Panc1 (cell line): ENCODE measurements at regions not wholly inside any gene's neighbourhood (a gene's known extent, or its start where the extent isn't known, plus 50 kb on each side); places are given as distances from the start of the nearest gene placed in this dataset.

Experiments
- SIN3A ChIP-seq: IDR thresholded peaks from 2 replicates; pipeline ENCODE4 v1.6.1; 2012; ENCODE audit warnings: low read depth, mild to moderate bottlenecking, low read length, moderate library complexity, borderline replicate concordance; ENCODE audit not compliant: insufficient read depth
- TF ChIP-seq, protein P1 (sequence below), 2 experiments: IDR thresholded peaks; 2 replicates each; pipeline ENCODE4 v1.6.1; 2011 to 2012; ENCODE audit warnings: low read depth in 2 of 2, control low read depth in 1 of 2, low read length in 1 of 2, mild to moderate bottlenecking in 1 of 2, moderate library complexity in 1 of 2; ENCODE audit not compliant: insufficient read depth in 1 of 2
- TF ChIP-seq, protein P2 (sequence below): fragments of 450-650 bp; IDR thresholded peaks from 2 replicates; pipeline ENCODE4 v1.5.1; 2017; ENCODE audit warnings: mild to moderate bottlenecking

DNA sequence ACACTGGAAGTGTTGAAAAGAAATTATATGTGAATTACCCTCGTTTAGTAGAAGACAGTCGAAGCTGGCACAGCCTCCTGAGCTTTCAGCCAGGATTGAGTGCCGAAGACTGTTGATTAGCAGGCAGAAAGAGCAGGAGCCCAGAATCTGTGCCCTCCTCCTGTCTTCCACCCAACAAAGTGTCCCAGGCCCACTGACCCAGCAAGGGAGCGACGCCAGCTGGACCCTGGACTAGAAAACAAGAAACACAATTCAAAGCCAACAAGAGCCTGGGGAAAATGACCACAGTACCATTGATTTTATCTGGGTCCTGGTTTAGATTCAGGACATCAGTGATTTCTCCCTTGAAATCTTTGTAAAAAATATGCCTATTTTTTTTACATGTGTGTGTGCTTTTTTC lies 120.7 kb downstream of the RXFP2 start:
- TF ChIP-seq, protein P1, sequence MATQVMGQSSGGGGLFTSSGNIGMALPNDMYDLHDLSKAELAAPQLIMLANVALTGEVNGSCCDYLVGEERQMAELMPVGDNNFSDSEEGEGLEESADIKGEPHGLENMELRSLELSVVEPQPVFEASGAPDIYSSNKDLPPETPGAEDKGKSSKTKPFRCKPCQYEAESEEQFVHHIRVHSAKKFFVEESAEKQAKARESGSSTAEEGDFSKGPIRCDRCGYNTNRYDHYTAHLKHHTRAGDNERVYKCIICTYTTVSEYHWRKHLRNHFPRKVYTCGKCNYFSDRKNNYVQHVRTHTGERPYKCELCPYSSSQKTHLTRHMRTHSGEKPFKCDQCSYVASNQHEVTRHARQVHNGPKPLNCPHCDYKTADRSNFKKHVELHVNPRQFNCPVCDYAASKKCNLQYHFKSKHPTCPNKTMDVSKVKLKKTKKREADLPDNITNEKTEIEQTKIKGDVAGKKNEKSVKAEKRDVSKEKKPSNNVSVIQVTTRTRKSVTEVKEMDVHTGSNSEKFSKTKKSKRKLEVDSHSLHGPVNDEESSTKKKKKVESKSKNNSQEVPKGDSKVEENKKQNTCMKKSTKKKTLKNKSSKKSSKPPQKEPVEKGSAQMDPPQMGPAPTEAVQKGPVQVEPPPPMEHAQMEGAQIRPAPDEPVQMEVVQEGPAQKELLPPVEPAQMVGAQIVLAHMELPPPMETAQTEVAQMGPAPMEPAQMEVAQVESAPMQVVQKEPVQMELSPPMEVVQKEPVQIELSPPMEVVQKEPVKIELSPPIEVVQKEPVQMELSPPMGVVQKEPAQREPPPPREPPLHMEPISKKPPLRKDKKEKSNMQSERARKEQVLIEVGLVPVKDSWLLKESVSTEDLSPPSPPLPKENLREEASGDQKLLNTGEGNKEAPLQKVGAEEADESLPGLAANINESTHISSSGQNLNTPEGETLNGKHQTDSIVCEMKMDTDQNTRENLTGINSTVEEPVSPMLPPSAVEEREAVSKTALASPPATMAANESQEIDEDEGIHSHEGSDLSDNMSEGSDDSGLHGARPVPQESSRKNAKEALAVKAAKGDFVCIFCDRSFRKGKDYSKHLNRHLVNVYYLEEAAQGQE (IDR thresholded peaks at IDR 0.05; ENCODE audit: insufficient read depth in 1 of 2, low read depth in 2 of 2, low read length in 1 of 2), result no peak
- TF ChIP-seq, protein P2, sequence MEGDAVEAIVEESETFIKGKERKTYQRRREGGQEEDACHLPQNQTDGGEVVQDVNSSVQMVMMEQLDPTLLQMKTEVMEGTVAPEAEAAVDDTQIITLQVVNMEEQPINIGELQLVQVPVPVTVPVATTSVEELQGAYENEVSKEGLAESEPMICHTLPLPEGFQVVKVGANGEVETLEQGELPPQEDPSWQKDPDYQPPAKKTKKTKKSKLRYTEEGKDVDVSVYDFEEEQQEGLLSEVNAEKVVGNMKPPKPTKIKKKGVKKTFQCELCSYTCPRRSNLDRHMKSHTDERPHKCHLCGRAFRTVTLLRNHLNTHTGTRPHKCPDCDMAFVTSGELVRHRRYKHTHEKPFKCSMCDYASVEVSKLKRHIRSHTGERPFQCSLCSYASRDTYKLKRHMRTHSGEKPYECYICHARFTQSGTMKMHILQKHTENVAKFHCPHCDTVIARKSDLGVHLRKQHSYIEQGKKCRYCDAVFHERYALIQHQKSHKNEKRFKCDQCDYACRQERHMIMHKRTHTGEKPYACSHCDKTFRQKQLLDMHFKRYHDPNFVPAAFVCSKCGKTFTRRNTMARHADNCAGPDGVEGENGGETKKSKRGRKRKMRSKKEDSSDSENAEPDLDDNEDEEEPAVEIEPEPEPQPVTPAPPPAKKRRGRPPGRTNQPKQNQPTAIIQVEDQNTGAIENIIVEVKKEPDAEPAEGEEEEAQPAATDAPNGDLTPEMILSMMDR, result no peak
- no peak for TF ChIP-seq SIN3A
